TTC549 (cell line): ENCODE measurements at regions not wholly inside any gene's neighbourhood (a gene's known extent, or its start where the extent isn't known, plus 50 kb on each side); places are given as distances from the start of the nearest gene placed in this dataset.
"Not testable (repeated sequence)": the region's sequence is repeated elsewhere in the genome, so short reads cannot be mapped to it uniquely, and the experiment has no call there.

Source experiments
- FAIRE-seq: peaks from 2 replicates; lab custom pipeline; 2012; peaks lifted over from hg19 to GRCh38; lab: Jason Lieb, UNC

- no peak for FAIRE-seq
Observed at GRCh38 chr19:30941591-30941990, 407.6 kb downstream of the TSHZ3 start.

- FAIRE-seq = no peak
Observed at GRCh38 chr19:30936276-30936675, 413.0 kb downstream of the TSHZ3 start.

GRCh38 chr19:30935146-30935545 lies 414.1 kb downstream of the TSHZ3 start:
- no peak for FAIRE-seq

- not testable (repeated sequence) for FAIRE-seq
Observed at GRCh38 chr19:30933454-30933853, 415.8 kb downstream of the TSHZ3 start.

- no peak for FAIRE-seq
Observed at GRCh38 chr19:30932854-30933253, 416.4 kb downstream of the TSHZ3 start.

GRCh38 chr19:30930941-30931706 lies 418.1 kb downstream of the TSHZ3 start:
- FAIRE-seq = no peak

- no peak for FAIRE-seq
Observed at GRCh38 chr19:30927705-30928104, 421.5 kb downstream of the TSHZ3 start.

GRCh38 chr19:30924670-30925069 lies 424.6 kb downstream of the TSHZ3 start:
- no peak for FAIRE-seq

- FAIRE-seq = no peak
Observed at GRCh38 chr19:30924069-30924636, 425.1 kb downstream of the TSHZ3 start.

- FAIRE-seq = no peak
Observed at GRCh38 chr19:30923621-30924020, 425.6 kb downstream of the TSHZ3 start.

- no peak for FAIRE-seq
Observed at GRCh38 chr19:30923096-30923495, 426.1 kb downstream of the TSHZ3 start.

- FAIRE-seq = no peak
Observed at GRCh38 chr19:30920222-30920621, 429.0 kb downstream of the TSHZ3 start.

- FAIRE-seq = no peak
Observed at GRCh38 chr19:30919737-30920136, 429.5 kb downstream of the TSHZ3 start.

- FAIRE-seq = no peak
Observed at GRCh38 chr19:30916238-30916637, 433.0 kb downstream of the TSHZ3 start.

- FAIRE-seq = no peak
Observed at GRCh38 chr19:30911491-30911890, 437.7 kb downstream of the TSHZ3 start.

- no peak for FAIRE-seq
Observed at GRCh38 chr19:30910485-30911240, 438.6 kb downstream of the TSHZ3 start.

GRCh38 chr19:30909216-30909615 lies 440.0 kb downstream of the TSHZ3 start:
- no peak for FAIRE-seq

GRCh38 chr19:30908262-30908771 lies 440.9 kb downstream of the TSHZ3 start:
- no peak for FAIRE-seq

- no peak for FAIRE-seq
Observed at GRCh38 chr19:30906871-30907270, 442.4 kb downstream of the TSHZ3 start.

GRCh38 chr19:30900051-30900450 lies 449.2 kb downstream of the TSHZ3 start:
- FAIRE-seq = no peak

GRCh38 chr19:30898353-30899103 lies 450.7 kb downstream of the TSHZ3 start:
- no peak for FAIRE-seq

GRCh38 chr19:30897553-30897952 lies 451.7 kb downstream of the TSHZ3 start:
- FAIRE-seq = no peak
